HG03097 (cell line): ENCODE measurements at regions not wholly inside any gene's neighbourhood (a gene's known extent, or its start where the extent isn't known, plus 50 kb on each side); places are given as distances from the start of the nearest gene placed in this dataset.

ENCODE experiments used
- ATAC-seq: cut with Tn5 transposase; IDR thresholded peaks from one replicate; pipeline ENCODE4 v1.9.1; 2021; ENCODE audit not compliant: unreplicated experiment, low FRiP score

DNA sequence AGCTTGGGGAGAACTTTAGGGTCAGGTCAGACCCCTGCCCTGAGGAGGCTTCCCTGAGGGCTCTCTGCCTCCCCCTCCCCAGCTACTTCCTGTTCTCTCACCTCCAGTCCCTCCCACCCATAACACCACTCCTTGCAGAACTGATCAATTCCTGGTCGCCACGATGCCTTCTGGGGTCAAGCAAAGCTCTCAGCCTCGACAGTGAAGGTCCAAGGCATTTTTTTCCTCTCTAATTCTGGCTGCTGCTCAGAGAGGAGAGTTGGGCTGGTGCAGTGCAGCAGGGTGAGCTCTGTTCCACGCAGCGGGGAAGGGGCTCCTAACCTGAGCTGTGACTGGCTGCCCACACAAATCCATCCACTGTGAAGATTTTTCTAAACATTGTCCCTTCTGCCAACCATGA, 628.4 kb downstream of the BRD1 start:
- no peak for ATAC-seq

GRCh38 chr22:49198705-49199084, 629.0 kb downstream of the BRD1 start:
- no peak for ATAC-seq

DNA sequence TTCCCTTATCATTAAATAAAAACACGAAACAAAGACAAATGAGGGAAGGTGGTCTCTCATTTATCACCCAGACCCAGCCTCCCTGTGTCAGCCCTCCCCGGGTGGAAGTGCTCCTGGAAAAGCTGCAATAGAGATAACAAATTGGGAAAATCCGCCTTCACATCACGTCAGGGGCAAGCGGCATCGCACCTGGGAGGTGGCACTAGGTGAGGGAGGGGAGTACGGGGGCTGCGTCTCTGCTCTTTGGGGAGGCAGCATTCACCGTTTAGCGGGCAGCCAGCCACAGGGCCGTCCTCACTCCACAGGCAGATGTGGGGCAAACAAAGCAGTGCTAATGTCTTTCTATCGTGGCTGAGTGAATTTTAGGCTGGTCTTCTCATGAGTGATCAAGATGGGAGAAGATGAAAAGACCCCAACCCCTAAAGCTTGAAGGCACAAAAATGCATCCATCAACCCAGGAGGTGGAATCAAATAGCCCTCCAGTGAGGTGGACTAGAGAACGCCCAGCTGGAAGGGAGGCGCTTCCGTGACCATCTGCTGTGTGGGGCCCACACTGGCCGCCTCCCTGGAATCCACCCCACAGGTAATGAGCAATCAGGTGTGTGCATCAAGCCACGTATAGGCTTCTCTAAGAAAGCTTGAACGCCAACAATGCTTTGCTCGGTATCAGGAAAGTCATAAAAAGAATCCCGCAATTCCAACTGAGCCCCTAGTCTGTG, 629.5 kb downstream of the BRD1 start:
- no peak for ATAC-seq

GRCh38 chr22:49197505-49197904, 630.2 kb downstream of the BRD1 start:
- no peak for ATAC-seq

- ATAC-seq: no peak
These were observed 631.6 kb downstream of the BRD1 start for GRCh38 chr22:49196046-49196511.

GRCh38 chr22:49195636-49196035, 632.0 kb downstream of the BRD1 start:
- no peak for ATAC-seq

- no peak for ATAC-seq
These were observed 633.7 kb downstream of the BRD1 start for GRCh38 chr22:49193901-49194465.

DNA sequence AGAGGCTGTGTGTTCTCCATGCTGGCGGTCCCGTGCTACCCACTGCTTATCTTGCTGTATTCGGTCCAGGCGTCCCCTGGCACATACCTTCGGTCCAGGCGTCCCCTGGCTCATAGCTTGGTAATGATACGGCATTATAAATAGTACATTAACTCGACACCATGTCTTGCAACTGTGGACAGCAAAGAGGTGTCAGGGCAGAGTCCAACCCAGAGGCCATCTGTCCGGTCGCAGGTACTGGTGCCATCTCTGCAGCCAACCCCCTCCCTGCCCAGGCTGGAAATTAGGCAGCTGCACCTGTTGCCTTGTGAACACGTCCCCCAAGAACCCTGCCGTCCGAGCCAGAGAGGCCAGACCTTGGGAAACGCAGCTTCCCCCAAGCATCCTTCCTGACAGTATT, 634.3 kb downstream of the BRD1 start:
- no peak for ATAC-seq

GRCh38 chr22:49192857-49193250, 634.8 kb downstream of the BRD1 start:
- no peak for ATAC-seq

- ATAC-seq: no peak
These were observed 635.4 kb downstream of the BRD1 start for GRCh38 chr22:49192180-49192856.

- no peak for ATAC-seq
These were observed 636.1 kb downstream of the BRD1 start for GRCh38 chr22:49191506-49191980.

DNA sequence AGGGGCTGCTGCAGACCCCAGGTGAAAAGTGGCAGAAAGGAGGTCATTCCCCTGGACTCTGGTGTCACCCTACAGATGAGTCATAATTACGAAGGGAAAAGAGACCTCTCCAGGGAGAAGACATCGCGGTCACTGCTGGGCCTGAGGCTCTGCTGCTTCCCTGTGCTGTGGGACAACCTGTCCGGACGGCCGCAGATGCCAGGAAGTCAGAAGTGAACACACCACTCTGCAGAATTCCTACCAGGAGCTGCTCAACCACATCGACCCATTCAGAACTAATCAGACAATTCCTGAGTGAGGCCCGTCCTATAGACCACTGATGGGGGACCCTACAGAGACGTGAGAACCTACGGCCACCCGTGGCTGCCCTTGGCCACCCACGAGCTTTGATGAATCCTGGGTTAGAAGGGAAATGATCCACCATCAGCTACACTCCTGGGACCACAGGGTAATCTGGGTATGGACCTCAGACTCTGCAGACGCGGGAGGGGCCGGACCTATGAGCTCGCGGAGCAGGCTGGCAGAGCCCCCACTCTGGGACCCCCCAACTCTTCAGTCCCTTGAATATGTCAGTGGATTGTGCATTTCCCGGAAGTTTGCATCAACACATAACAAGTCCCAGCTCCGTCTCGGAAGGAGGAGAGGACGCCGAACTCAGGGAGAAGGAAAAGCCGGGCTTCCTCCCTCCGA, 636.7 kb downstream of the BRD1 start:
- ATAC-seq: no peak

DNA sequence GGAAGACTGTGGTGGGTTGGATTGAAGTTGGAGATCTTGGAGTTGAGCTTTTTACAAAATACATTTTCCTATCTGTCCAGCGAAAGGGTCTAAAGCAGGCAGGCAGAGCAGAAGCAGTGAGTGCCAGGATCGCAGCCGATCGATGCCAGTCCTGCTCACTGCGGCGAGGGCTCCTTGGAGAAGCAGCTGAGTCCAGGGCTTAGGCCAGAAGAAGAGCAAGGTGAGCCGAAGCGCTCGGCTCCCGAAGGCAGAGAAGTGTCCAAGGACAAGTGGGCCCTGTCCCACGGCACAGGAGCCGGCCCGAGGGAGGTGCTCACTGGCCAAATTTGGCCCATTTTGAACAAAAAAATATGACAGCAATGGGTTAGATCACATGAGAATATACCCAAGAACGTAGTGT, 637.8 kb downstream of the BRD1 start:
- ATAC-seq: no peak

DNA sequence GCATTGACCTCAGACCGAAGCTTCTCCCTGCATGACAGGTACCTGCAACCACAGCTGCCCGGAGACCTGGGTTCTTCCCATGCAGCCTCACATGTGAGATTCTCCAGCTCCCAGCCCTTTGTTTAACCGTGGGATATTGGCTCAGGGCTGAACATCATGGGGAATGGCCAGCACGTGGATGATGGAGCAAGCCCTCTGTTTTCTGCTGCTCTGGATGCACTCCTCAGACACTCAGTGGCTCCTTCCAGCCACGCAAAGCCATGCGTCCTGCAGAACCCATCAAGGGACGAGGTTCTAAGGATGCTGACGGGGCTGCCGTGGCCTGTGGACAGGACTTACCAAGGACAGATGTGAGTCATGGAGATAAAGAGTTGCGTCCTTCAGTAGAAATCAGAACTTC, 639.1 kb downstream of the BRD1 start:
- no peak for ATAC-seq

DNA sequence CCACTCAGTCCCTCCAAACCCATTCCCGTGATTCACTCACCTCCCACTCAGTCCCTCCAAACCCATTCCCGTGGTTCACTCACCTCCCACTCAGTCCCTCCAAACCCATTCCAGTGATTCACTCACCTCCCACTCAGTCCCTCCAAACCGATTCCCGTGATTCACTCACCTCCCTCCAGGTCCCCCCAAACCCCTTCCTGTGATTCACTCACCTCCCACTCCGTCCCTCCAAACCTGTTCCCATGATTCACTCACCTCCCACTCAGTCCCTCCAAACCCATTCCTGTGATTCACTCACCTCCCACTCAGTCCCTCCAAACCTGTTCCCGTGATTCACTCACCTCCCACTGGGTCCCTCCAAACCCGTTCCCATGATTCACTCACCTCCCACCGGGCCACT, 639.6 kb downstream of the BRD1 start:
- no peak for ATAC-seq

- ATAC-seq: no peak
These were observed 640.9 kb downstream of the BRD1 start for GRCh38 chr22:49186762-49187161.

DNA sequence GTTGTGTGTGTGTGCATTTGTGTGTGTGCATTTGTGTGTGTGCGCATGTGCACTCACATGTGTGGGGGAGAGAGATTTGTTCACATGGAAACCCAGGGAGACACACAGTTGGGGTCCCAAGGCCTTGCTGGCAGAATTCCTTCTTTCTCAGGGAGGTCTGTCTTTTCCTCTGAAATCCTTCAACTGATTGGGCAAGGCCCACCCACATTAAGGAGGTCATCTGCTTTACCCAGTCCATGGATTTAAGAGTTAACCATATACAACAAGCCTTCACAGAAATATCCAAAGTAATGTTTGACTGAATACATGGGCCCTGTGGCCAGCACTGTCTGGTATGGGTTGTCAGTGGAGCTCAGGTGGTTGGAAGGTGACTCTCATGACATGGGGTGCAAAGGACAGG, 641.4 kb downstream of the BRD1 start:
- ATAC-seq: no peak

DNA sequence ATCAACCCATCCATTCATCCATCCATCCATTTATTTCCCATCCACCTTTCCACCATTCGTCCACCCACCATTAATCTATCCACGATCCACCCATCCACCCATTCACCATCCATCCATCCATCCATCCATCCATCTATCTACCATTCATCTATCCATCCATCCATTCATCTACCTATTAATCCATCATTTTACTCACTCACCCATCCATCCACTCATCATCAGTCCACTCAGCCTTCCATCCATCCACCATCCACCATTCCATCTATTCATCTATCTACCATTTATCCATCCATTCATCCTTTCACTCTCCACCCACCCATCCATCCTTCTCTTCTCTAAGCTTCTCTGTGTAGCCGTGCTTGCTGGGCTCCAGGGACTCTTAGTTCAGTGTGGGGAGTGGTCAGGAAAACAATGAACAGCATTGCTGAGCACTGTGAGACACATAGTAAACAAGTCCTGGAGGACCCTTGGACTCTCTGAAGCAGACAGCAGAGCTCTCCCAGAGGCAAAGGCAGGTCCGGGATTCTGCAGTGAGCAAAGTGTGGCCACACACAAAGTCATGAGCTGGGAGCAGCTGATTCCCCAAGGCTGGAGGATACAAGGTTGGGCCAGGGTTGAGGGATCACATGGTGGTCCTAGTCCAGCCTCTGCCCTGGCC, 642.2 kb downstream of the BRD1 start:
- no peak for ATAC-seq

GRCh38 chr22:49184736-49185135, 642.9 kb downstream of the BRD1 start:
- no peak for ATAC-seq

GRCh38 chr22:49183826-49184216, 643.9 kb downstream of the BRD1 start:
- ATAC-seq: no peak
